BJ (cell line): ENCODE measurements at regions not wholly inside any gene's neighbourhood (a gene's known extent, or its start where the extent isn't known, plus 50 kb on each side); places are given as distances from the start of the nearest gene placed in this dataset.

Source experiments
- CTCF ChIA-PET: fragments of 350-600 bp; formaldehyde crosslinking; extraction: SDS; loops from one replicate; lab custom pipeline; 2021; ENCODE audit warnings: antibody characterized with exemption, inconsistent platforms; lab: Yijun Ruan, JAX
- POLR2A ChIA-PET: fragments of 300-600 bp; sonication (Branson Sonifier 250); formaldehyde crosslinking; extraction: SDS; loops from one replicate; lab custom pipeline; 2021; ENCODE audit warnings: antibody characterized with exemption; lab: Charles Lee
- DNase-seq: peaks from one replicate; pipeline ENCODE4 v3.0.0-alpha.2; 2011; ENCODE audit warnings: low read depth
- H3K27me3 ChIP-seq: 2 replicates; pipeline ENCODE4 v1.6.0; 2011; ENCODE audit warnings: low read length; ENCODE audit not compliant: control insufficient read depth, insufficient read depth
- H3K36me3 ChIP-seq: 2 replicates; pipeline ENCODE4 v1.5.1; 2011; ENCODE audit warnings: low read length; ENCODE audit not compliant: control insufficient read depth, insufficient read depth
- H3K4me3 ChIP-seq: 2 replicates; pipeline ENCODE4 v1.5.1; 2011; ENCODE audit warnings: low read depth, mild to moderate bottlenecking, control low read depth, low read length
- TF ChIP-seq, protein P1 (sequence below): IDR thresholded peaks from 2 replicates; pipeline ENCODE4 v1.5.1; 2011; ENCODE audit warnings: low read depth, mild to moderate bottlenecking, control low read depth, inconsistent platforms, low read length, moderate library complexity; ENCODE audit not compliant: insufficient read depth

DNA sequence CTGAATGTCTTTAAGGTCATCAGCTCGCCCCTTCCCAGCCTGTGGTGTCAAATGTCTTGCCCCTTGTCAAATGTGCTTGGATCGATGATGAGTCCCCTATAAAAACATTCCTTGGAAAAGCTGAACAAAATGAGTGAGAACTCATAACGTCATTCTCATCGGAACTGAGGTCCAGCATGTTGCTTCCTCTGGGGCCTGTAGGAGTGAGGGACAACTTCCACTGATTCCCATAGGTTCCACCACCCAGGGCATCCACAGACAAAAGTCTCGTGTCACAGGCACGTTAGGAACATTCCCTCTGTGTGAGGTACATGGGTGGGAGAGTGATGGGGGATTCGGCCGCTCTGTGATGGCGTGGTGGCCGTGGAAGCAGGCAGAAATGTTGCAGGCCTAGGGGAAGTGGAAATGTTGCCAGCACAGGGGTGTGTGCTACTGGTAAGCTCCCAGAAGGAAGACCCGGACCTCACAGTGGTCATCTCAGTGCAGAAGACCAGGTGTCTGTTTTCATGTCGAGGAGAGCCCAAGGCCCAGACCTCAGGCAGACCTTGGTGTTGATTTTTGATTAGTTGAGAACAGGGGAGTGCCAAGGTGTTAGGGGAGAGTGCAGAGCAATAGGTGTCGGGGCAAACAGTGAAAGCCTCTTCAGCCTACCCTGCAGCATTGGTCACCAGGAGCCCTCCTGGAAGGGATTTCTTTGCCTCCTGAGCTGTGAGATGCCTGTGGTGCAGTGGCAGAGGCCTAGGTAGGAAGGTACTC, 96.8 kb downstream of the SNRPN start:
- TF ChIP-seq, protein P1, sequence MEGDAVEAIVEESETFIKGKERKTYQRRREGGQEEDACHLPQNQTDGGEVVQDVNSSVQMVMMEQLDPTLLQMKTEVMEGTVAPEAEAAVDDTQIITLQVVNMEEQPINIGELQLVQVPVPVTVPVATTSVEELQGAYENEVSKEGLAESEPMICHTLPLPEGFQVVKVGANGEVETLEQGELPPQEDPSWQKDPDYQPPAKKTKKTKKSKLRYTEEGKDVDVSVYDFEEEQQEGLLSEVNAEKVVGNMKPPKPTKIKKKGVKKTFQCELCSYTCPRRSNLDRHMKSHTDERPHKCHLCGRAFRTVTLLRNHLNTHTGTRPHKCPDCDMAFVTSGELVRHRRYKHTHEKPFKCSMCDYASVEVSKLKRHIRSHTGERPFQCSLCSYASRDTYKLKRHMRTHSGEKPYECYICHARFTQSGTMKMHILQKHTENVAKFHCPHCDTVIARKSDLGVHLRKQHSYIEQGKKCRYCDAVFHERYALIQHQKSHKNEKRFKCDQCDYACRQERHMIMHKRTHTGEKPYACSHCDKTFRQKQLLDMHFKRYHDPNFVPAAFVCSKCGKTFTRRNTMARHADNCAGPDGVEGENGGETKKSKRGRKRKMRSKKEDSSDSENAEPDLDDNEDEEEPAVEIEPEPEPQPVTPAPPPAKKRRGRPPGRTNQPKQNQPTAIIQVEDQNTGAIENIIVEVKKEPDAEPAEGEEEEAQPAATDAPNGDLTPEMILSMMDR, result no peak
- Histone ChIP-seq H3K4me3 (no peak overlapping the region), H3K27me3 (no peaks in the 10 kb centered on the region), H3K36me3 (peaks cover 14% of the 10 kb centered on the region)
- DNase-seq, result no peak
- POLR2A ChIA-PET, result no interaction called here
- CTCF ChIA-PET, result no interaction called here

DNA sequence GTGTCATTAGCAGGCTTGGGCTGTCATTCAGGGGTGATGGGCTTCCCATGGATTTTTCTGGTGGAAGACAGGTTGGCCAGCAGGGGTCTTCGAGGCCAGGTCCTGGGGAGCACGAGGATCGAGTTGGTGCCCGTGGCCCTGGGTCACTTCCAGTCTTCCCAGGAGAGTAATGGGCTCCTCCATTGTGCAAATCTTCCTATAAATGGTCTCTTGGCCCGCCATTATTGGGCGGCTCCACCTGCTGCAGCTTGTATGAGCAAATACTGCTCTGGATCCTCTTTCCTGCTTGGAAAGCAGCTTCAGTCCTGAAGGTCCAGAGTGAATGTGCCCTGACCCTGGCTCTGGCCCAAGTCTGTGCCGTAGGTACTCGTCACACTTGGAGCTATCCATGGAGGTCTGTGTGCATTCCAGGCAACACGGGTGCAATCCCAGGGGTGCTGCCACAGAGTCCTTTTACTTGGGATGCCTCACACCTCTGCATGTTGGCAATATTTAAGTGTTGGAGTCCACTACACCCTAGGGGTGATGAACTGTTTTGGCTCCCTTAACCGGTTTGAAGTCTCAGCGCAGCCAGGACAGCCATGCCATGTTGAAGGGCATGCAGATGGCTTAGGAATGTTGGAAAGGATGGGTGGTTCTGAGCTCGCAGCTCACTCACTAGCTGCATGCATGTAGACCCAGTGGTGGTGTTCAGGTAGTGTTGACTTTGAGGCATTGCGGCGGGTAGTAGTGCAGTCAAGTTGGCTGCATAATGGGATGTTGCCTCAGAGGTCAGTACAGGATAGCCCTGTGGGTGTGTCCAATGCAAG, 97.6 kb downstream of the SNRPN start:
- no peak for DNase-seq
- Histone ChIP-seq H3K27me3 (no peaks in the 10 kb centered on the region), H3K4me3 (no peak overlapping the region), H3K36me3 (peaks cover 14% of the 10 kb centered on the region)
- TF ChIP-seq, protein P1, result no peak
- CTCF ChIA-PET, result no interaction called here
- POLR2A ChIA-PET, result no interaction called here

DNA sequence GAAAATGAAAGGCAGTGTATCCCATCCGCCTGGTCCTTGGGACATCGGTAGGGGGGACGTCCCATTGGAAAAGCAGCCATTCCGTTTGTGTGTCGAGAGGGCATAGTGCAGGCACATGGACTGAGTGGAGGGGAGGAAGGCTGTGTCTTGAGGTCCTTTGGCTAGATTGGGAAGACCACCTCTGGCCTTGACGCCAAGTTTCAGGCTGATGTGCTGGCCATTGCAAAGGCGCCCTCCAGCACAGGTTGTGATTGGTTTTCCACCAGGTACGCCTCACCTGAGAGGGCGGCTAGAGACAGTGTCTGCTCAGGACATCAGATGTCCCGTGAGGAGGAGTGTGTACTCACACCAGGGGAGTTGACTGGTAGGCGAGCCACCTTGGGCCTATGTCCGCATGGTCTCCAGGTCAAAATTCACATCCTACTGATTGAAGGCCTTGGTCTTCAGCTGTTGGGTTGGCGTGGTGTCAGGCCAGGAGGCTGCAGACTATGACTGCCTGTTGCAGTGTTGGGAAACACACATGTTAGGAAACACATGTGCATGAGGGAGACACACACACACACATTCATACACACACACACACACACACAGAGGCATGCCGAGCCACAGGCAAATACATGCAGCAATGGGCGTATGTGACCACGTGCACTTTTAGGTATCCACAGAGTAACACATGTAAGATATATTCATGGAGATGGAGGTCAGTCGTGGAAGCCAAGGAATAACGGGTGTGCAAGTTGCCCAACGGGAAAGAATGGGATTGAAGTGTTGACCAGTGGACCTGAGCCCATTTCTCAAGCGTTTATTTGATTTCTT, 98.4 kb downstream of the SNRPN start:
- Histone ChIP-seq H3K4me3 (no peak overlapping the region), H3K36me3 (peaks cover 15% of the 10 kb centered on the region), H3K27me3 (no peaks in the 10 kb centered on the region)
- TF ChIP-seq, protein P1, result no peak
- DNase-seq, result no peak
- ChIA-PET POLR2A (no interaction called here), CTCF (no interaction called here)

DNA sequence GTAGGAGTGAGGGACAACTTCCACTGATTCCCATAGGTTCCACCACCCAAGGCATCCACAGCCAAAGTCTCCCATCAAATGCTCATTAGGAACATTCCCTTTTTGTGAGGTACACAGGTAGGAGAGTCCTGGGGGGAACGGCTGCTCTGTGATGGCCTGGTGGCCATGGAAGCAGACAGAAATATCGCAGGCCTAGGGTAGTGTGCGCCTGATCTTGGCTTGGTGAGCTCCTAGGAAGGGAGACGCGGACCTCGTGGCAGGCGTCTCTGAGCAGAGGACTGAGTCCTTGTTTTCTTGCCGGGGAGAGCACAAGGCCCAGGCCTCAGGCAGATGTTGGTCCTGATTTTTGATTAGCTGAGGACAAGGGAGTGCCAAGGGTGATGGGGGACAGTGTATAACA, 99.5 kb downstream of the SNRPN start:
- no peak for DNase-seq
- Histone ChIP-seq H3K4me3 (no peak overlapping the region), H3K36me3 (peaks cover 15% of the 10 kb centered on the region), H3K27me3 (no peaks in the 10 kb centered on the region)
- ChIA-PET POLR2A (no interaction called here), CTCF (no interaction called here)
- TF ChIP-seq, protein P1, result no peak

DNA sequence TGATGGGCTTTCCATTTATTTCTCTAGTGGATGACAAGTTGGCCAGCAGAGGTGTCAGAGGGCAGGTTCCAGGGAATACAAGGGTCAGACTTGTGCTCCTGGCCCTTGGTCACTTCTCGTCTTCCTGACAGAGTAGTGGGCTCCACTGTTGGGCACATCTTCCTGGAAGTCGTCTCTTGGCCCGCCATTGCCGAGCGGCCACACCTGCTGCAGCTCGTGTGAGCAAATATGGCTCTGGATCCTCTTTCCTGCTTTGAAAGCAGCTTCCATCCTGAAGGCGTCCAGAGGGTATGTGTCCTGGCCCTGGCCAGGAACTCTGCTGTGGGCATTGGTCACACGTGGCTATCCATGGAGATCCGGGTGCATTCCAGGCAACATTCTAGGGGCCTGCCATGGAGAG, 100.2 kb downstream of the SNRPN start:
- CTCF ChIA-PET, result no interaction called here
- DNase-seq, result no peak
- Histone ChIP-seq H3K36me3 (peaks cover 17% of the 10 kb centered on the region), H3K4me3 (no peak overlapping the region), H3K27me3 (no peaks in the 10 kb centered on the region)
- POLR2A ChIA-PET, result no interaction called here
- TF ChIP-seq, protein P1, result no peak
